Activated CD8-positive, alpha-beta memory T cell treated with anti-CD3 and anti-CD28 coated beads for 24 hours (primary cell): ENCODE measurements at regions not wholly inside any gene's neighbourhood (a gene's known extent, or its start where the extent isn't known, plus 50 kb on each side); places are given as distances from the start of the nearest gene placed in this dataset.
"Not testable (repeated sequence)": the region's sequence is repeated elsewhere in the genome, so short reads cannot be mapped to it uniquely, and the experiment has no call there.

Experiments
- DNase-seq: peaks from one replicate; pipeline ENCODE4 v3.0.0-alpha.2; 2020

DNA sequence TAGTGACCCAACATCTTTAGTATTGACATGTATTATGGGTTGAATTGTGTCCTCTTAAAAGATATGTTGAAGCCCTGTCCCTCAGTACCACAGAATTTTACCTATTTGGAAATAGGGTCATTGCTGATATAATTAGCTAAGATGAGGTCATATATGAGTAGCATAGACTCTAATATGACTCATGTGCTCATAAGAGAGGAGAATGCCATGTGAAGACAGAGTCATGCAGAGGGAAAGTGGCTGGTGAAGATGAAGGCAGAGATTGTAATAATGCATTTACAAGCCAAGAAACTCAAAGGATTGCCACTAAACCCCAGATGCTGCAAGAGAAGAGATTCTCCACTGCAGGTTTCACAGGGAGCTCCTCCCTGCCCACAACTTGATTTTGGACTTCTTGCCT, 496.4 kb downstream of the KIF20B start:
- DNase-seq = no peak

DNA sequence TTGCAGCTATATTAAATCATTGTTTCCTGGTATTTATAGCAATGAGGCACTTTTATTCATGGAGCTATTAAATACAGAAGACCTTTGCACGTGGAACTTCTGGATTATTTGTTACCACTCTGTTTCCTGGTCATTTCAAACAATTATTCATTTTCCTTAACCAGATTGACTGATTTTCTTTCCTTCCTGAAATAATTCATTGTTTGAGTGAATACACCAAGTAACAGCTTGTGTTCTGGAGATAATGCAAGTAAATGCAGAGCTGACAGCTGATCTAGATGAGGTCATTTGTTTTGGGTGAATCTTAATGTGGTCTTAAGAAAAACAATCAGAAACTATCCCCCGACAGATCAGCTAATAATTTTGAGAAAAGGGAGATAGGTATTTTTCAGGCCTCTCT, 497.7 kb downstream of the KIF20B start:
- DNase-seq = no peak

DNA sequence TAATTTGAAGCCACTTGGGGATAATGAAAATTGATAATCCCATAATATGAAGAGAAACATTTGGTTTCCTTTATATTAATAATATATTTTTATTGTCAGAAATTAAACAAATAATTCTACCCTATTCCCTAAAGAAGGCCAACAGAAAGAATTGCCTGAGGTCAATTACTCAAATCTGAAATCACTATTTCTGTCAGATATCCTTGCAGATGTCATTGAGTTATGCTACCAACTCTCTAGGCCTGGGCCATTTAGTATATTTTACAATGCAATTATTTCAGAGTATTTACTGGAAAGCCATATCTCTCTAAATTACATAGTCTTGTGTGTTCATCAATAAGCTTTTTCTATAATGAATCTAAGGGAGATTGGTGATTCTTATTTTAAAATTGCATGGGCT, 498.1 kb downstream of the KIF20B start:
- DNase-seq = no peak

DNA sequence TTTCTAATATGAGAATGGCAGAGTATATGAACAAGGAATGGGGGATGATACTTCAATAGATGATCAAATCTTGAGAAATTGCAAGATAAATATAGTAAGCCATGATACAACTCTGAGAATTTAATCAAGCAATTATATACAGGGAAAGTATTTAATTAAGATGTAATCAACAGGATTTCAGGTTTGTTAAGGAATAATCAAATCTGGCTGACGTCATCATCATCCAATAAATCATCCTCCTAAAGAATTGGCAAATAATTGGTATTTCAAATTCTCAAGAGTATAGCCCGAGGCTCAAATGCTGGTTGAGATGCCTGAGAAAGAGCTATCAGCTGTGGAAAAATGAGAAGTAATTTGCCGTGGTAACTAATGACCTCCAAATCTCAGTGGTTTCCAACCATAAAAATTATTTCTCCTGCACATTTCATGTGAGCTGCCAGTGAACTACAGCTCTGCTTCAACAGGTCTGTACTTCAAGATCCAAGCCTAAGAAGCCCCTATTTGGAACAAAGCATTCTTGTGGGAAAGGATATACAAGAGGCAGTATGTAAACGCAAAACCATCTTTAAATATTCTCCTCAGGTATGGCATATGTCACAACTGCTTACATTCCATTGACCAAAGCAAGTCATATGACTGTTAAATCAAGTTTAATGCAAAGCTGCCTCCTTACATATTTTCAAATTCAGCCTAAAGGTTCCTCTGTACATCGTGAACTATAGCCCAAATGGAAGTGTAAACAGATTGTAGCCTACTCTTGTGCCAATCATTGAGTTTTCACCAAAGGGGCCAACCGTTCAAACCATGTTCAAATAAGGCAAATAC, 503.0 kb downstream of the KIF20B start:
- DNase-seq = no peak

DNA sequence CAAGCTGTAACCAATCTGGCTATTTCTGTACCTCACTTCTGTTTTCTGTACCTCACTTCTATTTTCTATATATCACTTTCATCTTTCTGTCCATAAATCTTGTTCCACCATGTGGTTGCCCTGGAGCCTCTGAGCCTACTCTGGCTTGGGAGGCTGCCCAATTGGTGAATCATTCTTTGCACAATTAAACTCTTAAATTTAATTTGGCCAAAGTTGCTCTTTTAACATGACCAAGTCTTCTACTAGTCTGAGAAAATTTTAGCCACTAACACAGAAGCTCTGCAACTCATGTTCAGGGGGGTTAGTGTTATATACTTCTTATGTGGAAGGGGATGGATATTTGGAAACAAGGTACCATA, 503.5 kb downstream of the KIF20B start:
- DNase-seq = no peak

DNA sequence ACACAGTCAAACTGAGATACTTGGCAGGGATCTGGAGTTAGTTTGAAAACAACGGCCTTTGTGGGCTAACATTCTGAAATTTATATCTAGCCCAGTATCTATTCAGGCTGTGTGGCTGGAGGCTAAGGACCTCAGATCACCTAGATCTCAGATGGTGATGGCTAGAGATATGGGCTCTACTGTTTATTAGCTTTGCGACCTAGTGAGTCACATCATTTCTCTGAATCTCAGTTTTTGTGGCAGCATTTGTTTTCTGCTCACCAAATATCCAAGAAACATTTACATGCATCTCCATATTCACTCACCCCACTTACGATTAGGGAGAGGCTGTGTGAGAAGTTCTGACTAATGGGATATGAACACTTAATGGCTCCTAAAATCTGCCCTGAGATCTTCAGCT, 503.9 kb downstream of the KIF20B start:
- no peak for DNase-seq

DNA sequence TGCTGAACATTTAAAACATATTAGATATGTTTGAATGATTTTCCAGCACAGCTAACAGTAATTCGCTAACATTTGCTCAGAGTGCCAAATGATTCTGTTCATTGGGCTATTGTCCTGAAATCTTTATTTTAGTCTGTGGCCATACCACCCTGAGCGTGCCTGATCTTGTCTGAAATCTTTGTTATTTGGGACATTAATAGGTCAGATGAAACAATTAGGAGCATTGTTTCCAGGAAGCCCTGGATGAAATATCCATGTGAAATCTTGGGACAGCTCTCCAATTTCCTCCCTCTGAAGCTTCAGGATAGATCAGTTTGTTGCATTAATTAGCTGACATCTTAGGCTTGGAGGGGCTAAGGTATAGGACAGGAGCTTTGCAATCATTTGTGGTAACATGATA, 512.0 kb downstream of the KIF20B start:
- DNase-seq = no peak

DNA sequence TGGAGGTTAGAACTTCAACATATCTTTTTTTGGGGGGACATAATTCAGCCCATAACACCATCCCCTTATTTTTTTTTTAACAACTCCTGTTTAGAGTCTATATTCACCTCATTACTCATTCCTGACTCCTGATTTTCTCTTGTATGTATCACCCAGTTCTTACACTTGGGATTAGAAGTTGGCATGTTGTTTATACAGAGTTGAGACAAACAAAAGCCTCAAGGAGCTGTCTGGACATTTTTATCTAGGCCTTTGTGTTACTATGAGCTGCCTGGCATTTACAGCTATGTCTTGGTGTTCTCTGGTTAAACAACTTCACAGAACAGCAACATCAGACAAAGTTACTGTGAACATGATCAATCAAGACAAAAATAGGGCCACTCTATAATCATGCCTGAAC, 517.5 kb downstream of the KIF20B start:
- no peak for DNase-seq

DNA sequence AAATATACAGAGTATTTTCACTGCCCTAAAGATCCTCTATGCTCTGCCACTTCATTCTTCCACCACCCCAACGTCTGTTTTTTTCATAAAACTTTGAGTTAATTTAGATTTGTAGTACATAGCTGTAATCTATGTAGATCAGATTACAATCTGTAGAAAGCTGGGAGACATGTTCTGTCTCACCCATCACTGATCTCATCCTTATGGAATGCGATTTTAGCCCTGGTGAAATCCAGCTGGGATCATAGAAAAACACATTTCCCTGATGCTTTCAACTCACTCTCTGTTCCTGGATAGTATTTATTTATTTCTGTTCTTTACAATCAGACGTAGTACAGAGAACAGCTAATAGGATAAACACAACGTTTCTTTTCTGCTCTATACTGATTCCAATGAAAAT, 521.0 kb downstream of the KIF20B start:
- no peak for DNase-seq

DNA sequence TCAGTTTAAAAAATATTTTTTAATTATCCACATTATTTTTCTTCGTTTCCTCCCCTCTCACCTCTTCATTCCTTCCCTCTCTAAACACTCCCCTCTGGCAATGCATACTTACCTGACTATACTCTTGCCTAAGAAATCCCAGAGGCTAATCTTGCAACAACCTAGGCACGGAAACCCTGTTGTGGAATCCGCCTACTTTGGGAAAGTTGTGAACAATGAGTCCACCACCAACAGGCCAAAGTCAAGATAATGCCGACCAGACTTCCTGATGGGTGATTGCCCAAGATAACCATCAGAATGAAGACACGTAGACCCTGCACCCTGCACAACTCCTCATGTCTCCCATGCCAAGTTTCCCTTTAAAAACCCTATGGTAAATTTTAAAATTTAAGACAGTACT, 521.5 kb downstream of the KIF20B start:
- no peak for DNase-seq

DNA sequence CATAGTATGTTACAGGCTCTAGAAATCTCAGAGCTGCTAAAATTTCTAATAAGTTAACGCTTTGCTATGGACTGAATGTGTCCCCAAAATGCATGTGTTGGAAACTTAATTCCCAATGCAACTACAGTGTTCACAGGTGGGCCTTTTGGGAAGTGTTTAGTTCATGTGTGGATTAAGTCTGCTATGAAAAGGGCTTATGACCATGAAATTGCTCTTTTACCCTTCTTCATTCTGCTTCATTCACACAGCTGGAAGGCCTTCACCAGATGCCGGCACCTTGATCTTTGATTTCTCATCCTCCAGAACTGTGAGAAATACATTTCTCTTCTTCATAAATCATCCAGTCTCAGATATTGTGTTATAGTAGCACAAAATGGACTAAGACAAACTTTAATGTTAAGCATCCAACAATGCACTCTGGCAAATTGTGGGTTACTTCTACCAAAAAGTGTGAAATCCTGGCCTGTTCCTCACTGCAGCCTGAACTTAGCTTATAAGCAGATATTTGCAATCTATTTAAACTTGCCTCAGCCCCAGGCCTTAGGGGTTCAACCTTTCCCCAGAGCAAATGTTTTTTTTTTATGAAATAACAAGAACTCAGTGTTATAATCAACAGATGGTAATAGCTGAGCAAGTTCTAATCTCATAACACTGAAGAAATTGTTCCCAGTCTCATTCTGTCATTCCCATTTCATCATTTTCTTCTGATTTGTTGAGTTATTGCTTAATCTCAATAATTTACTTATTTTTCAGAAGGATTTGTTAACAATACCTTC, 523.6 kb downstream of the KIF20B start:
- DNase-seq = no peak

DNA sequence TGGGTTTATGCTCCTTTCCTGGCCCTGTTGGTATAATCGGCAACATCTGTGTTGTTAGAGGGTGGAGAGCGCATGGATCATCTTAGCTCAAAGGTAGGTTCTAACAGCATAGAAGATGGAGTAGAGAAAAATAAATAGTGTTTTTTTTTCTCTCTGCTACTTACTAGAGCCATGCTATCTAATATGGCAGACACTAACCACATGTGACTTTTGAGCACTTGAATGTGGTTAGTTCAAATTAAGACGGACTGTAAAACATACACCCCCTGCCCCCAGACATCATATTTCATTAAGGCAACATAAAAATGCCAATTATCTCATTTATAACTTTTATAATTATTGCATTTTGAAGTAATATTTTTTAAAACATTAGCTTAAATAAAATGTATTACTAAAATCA, 525.1 kb downstream of the KIF20B start:
- no peak for DNase-seq

DNA sequence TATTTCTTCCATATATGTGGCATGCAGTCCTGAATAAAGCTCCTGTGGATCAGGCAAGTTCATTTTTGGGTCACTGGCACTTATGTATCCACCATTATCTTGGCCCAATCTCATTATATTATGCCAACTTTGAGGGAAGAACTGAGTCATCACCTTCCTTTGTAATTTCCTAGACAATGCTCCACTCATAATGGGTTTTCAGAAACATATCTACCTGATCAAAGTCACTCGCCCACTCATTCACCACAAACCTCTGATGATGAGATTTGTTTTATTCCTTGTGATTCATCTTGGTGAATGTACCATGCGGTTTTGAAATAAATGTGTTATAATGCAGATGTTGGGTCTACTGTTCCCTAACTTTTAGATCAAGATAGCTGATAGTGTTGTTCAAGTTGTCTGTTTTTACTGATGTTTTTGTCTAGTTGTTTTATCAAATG, 525.8 kb downstream of the KIF20B start:
- DNase-seq = no peak

DNA sequence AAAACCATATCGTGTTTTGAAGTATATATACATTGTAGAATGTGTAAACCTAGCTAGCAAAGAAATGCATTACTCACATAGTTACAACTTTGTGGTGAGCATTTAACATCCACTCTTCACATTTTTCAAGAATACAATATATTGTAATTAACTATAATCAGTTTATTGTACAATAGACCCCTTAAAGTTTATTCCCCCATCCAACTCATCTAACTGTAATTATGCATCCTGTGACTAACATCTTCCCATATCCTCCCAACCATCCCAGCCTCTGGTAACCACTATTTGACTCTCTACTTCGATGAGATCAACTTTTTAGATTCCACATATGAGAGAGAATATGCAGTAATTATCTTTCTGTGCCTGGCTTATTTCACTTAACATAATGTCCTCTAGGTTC, 526.4 kb downstream of the KIF20B start:
- DNase-seq = no peak

DNA sequence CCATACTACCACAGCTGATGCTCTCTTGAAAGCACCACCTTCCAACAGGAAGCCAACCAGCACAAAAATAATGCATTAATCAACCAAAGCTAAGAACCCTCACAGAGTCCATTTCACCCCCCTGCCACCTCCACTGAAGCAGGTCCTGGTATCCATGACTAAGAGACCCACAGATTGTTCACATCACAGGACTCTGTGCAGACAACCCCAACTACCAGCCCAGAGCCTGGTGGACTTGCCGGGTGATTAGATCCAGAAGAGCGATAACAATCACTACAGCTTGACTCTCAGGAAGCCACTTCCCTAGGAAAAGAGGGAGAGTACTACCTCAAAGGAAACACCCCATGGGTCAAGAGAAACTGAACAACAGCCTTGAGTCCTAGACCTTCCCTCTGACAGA, 528.1 kb downstream of the KIF20B start:
- DNase-seq = no peak

DNA sequence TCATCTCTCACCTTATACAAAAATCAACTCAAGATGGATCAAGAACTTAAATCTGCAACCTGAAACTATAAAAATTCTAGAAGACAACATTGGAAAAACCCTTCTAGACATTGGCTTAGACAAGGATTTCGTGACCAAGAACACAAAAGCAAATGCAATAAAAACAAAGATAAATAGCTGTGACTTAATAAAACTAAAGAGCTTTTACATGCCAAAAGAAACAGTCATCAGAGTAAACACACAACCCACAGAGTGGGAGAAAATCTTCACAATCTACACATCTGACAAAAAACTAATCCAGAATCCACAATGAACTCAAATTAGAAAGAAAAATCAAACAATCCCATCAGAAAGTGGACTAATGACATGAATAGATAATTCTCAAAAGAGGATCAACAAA, 532.4 kb downstream of the KIF20B start:
- not testable (repeated sequence) for DNase-seq

DNA sequence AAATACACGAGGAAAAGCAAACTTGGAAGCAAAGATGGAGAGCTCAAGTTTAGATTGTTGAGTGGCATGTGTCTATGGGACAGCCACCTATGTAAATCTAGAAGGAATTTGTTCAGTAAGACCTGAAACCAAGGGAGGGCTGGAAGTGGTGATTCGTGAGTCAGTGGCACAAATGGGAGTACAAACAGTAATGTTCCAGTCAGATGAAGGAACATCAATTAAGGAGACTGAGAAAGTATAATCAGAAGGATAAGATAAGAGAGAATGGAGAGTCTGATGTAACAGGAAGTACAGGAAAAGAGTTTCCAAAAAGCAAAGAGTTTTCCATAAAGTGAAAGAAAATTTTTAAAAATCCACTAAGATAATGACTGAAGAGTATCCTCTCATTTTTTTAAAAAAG, 544.2 kb downstream of the KIF20B start:
- DNase-seq = no peak

DNA sequence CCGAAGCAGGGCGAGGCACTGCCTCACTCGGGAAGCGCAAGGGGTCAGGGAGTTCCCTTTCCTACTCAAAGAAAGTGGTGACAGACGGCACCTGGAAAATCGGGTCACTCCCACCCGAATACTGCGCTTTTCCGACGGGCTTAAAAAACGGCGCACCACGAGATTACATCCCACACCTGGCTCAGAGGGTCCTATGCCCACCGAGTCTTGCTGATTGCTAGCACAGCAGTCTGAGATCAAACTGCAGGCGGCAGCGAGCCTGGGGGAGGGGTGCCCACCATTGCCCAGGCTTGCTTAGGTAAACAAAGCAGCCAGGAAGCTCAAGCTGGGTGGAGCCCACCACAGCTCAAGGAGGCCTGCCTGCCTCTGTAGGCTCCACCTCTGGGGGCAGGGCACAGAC, 549.4 kb downstream of the KIF20B start:
- DNase-seq = not testable (repeated sequence)

DNA sequence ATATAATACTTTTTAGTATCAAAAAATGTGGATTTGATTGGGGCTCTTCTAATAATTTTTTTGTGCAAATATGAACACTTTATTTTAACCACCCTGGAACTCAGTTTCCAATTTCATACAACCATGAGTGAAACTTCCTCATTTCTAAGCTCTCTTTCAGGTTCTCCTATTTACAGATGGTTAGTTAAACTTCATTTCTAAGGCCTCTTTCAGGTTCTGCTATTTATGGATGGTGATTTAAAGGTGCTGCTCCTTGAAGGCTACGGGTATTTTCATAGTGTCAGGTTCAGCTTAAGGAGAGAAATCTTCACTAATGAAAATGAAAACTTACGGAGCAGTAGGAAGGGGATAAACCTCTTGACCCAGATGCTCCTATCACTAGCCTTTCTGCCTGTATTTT, 568.3 kb downstream of the KIF20B start:
- no peak for DNase-seq

DNA sequence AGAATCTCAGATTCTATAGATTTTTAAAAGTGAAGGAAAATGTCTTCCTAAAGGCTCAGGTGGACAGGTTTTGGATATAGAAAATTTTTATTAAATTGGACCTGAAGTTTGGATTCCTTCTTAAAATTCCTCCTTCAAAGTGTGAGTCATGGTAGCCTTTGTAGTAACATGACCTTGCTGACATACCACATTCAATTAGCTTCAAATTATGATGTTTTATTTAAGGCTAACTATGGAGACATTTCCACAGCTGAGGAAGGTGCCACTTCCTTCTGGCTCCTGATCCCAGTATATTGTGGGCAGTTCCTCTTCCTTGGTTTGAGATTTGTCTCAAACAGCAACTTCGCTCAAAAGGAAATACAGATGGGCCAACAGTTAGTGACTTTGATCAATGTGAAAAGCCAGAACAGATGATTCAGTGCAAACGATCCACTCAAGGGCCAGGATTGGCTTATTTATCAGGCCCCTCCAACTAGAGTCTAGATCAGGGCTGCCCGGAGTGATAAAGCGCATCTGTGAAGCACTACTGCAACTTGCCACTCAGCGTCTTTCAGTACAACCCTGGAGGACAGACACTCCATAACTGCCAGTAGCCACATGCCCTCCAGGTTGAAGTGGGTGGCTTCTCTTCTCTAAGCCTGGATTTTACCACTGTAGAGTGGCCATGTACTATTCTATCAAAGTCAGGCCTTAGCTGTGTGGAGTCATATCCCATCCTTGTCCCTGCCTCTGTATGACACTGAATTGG, 573.5 kb downstream of the KIF20B start:
- no peak for DNase-seq

DNA sequence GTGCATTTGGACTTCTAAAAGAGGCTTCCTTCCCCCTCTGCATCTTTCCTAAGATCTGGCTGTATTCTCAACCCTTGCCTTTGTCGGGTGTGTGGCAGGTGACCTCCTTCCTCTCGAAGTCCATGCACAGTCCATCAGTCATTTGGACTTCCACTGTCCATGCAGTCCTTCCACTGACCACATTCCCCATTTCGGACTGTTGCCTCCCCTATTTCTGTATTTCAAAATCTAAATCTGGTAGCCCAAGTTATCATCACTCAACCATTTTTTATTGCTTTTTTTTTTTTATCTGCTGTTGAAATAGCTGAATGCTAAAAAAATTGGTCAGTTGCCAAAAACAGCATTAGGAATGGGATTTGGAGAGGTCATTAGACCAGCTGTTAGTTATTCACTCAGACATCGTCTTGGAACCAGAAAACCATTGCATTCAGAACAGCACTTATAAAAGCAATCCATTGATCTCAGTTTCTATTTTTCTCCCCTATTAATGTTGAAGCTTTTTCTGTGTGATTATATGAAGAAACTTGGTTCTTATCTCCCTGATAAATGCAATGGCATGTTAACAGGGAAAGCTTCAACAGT, 575.6 kb downstream of the KIF20B start:
- no peak for DNase-seq

DNA sequence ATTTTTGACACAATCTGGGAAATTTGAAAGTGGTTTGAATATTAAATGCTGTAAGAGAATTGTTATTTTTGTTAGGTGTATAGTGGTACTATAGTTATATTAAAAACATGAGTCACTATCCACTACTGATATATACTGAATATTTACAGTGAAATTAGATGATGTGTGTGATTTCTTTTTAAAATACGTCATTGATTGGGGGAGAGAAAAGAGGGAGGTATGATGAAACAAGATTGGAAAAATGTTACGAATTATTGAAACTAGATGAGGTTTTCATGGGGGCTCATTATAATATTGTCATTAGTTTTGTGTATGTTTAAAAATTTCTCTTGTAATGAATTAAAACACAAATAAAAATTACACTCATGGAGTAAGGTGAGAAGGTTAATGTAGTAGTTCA, 571.4 kb downstream of the HTR7 start:
- DNase-seq = no peak

DNA sequence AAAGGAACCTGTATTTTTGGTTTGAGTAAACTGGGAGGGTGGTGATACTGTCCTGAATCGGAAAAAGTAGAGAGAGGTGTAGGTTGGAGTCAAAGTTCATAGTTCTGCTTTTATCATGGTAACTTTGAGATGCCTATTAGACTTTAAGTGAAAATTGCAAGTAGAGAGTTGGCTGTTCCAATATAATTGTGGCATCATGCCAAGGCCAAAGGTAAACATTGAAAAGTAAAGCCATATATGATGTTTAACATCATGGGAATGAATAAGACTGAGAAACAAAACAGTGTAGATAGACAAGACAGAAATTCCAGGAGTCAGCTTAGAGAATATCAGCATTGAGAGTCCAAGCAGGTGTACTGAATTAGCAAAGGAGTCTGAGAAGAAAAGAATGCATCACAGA, 570.9 kb downstream of the HTR7 start:
- DNase-seq = no peak
